H1 (cell line): ENCODE measurements at regions not wholly inside any gene's neighbourhood (a gene's known extent, or its start where the extent isn't known, plus 50 kb on each side); places are given as distances from the start of the nearest gene placed in this dataset.

Experiments
- MAFK ChIP-seq: IDR thresholded peaks from 2 replicates; pipeline ENCODE4 v1.6.1; 2012; ENCODE audit warnings: low read depth, mild to moderate bottlenecking, improper control_type of control experiment, low read length
- SUZ12 ChIP-seq: fragments of 200-600 bp; sonication (generic); IDR thresholded peaks from 2 replicates; pipeline ENCODE4 v1.6.1; 2012; ENCODE audit warnings: mild to moderate bottlenecking, inconsistent platforms, low read length, moderate library complexity, mixed read lengths

GRCh38 chr2:22854588-22854987 is 530.4 kb upstream of the KLHL29 start (continued):
- no peak for TF ChIP-seq SUZ12
- no peak for TF ChIP-seq MAFK
- TF ChIP-seq, all 59 proteins: peak for 0
